ENCODE measurements at regions not wholly inside any gene's neighbourhood (a gene's known extent, or its start where the extent isn't known, plus 50 kb on each side); places are given as distances from the start of the nearest gene placed in this dataset.

DNA sequence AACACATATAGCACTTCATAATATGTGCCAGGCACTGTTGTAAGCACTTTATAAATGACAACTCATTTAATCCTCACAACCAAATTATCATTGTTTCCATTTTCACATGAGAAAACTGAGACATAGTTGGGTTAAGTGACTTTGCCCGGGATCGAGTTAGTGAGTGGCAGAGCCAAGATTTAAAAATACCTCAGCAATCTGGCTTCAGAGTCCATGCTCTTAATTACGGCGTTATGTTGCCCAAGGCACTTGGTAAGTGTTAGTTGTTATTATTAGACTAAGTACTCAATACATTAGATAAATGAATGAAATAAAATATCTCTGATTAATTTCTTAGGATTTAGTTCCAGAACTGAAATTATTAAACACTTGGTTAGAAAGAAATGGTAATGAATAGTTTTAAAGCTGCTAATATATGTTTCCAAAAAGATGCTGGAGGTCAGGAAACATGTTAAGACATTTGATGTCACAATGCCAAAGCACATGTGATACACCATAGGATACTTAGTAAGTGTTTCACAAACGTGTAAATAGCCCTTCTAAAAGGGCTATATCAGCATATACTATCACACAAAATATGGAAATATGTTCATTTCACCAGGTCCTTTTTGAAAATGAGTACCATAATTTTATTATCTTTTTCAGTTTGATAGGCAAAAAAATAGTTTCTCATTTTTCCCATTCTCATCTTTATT is 301.9 kb downstream of the GPAT3 start:
- DNase-seq = no peak

- no peak for DNase-seq
Measured at GRCh38 chr4:83833920-83834319, 298.0 kb downstream of the GPAT3 start.

GRCh38 chr4:83832110-83832825 is 296.4 kb downstream of the GPAT3 start:
- no peak for DNase-seq

- no peak for DNase-seq
Measured at GRCh38 chr4:83831588-83831987, 295.7 kb downstream of the GPAT3 start.

DNA sequence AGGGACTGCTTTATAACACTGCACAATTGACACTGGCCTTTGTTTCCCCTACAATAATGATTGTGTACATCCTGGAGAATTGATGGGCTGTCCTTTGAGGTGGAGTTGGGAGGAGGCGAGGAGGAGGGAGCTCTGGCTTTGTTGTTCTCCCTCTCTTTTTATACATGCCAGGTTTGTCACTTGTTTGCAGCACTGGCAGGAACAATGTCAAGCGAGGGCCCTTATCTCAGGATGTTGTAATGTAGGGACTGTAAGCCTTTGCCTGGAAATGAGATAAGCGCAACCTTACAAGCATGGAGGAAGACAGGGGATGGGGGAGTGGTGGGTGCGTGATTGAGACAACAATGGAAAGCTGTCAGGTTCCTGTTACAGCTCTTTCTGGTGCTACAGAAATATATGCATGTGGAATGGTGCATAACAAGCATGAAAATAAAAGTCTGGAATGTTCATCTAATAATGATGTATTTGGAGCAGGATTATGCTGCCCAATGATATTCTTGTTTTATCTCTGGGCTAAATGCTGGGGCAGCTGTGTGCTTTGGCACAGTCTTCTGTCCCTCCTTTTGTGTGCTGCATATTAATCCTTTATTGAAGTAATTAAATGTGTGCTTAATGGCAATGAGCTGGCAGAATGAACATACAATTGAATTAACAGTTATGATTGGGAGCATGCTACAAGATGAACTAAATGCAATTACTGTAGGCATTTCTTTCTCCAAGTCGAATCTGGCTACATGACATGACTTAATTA is 294.4 kb downstream of the GPAT3 start:
- DNase-seq = no peak

DNA sequence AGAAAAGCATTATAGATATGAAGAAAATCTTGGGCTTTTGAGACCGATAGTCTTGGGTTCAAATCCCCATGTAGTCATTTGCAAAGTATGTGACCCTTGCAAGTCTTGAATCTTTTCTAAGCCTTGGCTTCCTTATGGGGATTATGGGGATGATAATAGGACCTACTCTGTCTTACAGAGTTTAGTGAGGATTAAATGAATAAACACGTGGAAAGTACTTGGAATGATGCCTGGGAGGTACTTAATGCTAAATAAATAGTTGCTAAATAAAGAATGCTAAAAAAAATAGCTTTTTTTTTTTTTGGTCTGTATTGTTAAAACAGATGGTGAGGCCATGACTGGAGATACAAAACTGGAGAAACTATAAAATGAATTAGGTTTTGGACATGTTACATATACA is 292.7 kb downstream of the GPAT3 start:
- DNase-seq = no peak

- no peak for DNase-seq
Measured at GRCh38 chr4:83821493-83821892, 285.6 kb downstream of the GPAT3 start.

DNA sequence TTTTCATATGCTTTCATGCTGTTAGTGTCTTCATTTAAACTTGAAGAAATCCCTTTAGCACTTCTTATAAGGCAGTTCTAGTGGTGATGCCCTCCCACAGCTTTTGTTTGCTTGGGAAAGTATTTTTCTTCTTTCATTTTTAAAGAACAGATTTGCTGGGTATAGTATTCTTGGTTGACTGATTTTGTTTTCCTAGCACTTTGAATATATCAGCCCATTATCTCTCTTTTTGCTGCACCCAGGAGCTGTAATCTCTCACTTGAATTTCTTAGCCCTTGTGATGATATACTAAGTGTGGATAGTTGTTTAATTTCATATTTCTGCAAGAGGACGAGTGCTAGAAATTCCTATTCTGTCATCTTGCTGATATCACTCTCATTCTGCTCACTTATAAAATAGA is 283.7 kb downstream of the GPAT3 start:
- DNase-seq = no peak

- no peak for DNase-seq
Measured at GRCh38 chr4:83810428-83810827, 274.5 kb downstream of the GPAT3 start.

DNA sequence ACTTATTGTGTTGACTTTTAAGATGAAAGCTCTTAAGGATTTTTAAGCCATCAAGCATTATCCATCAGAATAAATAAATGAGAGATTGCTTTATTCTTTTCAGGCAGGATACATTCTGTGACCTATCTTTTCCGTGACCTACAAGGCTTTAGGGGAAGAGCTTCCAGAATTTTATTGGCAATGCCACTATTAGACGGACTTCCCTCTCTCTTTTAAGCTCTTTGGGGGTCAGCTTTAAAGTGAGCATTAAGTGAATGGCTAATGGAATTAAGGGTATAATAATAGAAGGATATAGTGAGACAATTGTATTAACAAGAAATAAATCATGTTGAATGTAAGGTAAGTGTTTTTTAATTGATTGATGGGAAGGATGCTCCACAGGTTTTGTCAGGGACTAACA is 273.7 kb downstream of the GPAT3 start:
- no peak for DNase-seq

GRCh38 chr4:83793481-83793880 is 257.6 kb downstream of the GPAT3 start:
- no peak for DNase-seq

- no peak for DNase-seq
Measured at GRCh38 chr4:83785891-83786290, 250.0 kb downstream of the GPAT3 start.

DNA sequence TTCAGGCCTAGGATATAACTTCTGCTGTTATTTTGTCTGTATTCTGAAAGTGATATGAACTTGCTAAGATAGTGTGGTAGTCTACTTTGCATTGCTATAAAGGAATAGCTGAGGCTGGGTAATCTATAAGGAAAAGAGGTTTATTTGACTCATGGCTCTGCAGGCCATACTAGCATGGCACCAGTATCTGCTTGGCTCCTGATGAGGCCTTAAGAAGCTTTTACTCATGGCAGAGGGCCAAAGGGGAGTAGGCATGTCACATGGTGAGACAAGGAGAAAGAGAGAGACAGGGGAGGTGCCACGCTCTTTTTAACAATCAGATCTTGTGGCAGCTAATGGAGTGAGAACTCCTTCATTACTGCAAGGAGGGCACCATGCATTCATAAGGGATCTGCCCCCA is 247.3 kb downstream of the GPAT3 start:
- no peak for DNase-seq

- no peak for DNase-seq
Measured at GRCh38 chr4:83782591-83782990, 246.7 kb downstream of the GPAT3 start.

DNA sequence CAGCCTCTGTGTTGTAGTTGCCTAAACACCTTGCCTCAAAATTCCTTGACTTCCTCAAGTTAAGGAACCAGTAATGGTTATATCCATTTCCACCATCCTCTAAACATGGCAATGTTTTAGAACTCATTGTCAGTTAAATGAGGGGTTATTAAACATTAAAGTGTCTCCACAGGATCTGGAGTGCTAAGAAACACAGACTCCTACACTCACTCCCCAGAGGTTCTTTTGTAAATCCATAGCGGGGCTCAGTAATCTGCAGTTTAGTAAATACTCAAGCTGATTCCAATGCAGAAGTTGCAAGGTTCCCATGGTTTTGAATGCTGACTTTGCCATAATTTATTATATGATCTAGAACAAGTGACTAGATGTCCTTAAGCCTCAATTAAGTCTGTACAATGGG is 245.5 kb downstream of the GPAT3 start:
- DNase-seq = no peak

DNA sequence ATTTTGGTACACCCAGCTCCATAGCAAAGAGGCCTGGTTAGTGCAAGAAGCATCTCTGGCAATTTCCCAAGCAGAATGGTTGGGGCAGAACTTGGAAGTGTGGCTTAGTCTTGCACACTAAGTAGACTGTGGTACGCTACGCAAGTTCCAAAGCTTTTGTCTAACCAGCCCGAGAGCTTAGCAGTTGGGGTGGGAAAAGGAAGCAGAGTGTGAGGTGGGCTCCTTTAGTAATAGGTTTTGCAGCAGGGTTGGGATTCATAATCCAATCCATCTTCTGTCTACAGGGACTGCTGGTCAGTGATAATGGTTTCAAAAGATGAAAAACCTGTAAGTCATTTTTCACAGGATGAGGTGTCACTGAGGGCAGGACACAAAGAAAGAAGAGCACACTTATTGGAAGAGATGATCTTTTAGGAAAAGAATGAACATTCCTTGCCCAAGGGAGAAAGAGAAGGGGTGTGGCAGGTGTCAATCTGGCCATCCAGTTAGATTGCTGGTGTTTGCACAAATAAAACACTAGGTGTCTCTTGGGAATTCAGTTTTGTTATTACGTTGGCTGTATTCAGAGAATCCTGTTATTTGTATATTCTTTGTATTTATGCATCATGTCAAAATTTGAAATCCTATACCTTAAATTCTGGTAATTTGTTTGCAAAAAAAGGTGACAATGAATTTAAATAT is 244.3 kb downstream of the GPAT3 start:
- no peak for DNase-seq

DNA sequence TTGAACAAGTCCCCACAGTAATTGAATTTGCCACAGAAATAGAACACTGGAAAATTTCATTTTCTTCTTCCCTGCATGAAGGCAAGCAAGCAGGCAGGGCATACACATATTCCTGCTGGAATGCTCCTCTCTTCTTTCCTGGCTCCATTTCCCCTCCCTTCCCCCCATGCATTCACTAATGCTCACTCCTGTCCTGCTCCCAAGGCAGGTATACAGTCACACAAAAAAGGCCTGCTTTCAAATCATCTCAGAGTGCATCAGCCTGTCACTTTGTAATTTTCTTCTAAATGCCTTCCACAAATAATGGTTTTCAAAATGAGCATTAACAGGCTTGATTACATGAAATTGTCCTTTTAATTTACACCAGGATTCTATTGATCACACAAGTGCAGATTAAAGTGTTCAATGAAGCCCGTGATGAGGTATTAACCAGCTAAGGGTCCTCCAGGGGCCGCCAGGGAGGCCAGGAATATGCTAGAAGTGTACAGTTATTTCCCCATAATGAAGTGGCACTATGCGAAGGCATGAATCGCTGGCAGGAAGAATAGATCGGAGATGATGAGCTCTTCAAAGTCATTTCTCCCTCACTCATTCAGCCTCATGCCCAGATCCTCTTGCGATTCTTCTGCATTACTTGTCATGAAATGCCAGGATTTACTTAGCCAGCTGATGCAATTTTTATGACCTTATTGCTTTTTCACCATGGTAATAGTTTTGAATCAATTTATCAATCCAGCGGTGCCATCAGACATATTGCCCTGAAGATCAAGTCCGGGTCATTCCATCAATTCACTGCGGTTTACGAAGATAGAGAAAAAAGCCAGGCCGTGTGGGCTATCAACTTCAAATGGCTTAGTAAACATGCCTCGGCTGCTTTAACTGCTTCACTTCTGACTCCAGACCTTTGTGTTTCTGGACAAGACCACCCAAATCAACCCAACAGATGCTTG is 243.5 kb downstream of the GPAT3 start:
- no peak for DNase-seq

DNA sequence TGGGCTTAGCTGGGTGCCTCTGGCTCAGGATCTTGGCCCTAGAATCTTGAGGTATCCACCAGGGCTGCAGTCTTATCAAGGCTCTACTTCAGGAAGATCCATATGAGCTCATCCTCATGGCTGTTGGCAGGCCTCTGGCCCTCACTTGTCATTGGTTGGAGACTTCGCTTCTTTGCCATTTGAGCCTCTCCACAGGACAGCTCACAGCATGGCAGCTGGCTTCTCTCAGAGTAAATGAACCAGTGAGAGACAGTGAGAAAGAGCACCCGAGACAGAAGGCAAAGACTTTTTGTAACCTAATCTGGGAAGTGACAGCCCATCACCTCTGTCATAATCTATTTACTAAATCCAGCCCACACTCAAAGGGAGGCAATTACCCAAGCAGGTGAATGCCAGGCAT is 236.8 kb downstream of the GPAT3 start:
- no peak for DNase-seq

DNA sequence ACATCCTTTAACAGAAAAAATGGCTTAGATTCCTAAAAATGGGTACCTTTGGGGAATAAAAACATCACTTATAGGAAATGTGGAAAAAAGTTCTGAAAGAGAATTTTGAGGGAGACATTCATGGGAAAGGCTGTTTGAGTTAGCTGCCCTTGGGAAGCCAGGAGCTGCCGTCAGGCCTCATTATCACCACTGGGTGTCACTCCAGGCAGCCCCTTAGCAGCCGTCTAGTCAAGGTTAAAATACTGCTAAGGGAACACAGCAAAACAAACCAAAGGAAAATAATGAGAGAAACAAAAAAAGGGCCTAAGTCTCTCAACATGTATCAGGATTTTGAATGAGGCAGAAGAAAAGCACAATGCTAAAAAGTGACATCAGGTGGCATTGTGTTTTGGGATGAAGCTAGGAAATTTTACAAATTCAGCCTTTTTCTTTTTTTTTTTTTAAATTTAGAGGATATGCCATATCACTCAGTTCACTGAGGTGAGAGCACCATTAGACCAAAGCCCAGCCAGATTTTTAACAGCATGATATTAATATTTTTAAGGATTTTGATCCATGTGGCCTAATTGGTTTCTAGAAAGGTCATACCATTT is 235.3 kb downstream of the GPAT3 start:
- no peak for DNase-seq

GRCh38 chr4:83768146-83768545 is 232.2 kb downstream of the GPAT3 start:
- no peak for DNase-seq

DNA sequence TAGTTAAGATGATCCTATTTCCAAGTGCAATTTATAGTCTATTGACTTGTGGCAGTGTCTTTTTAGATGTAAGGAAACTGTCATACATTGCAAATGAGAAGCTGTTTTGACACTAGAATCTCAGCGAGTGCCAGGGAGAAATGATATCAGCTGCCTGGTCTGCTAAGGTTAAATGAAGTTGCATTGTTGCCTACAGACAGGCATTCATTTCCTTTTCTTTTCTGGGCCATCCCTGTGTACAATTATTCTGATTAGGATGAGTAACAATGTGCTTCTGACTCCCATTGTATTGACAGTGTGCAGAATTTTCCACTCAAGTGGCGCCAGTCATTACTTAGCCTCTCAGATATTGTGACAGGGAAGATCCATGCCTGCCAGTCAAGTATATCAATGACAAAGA is 231.2 kb downstream of the GPAT3 start:
- no peak for DNase-seq

GRCh38 chr4:83759611-83760010 is 223.7 kb downstream of the GPAT3 start:
- no peak for DNase-seq

Data from GOT3 (cell line).